Heart left ventricle (tissue), 13 donors: ENCODE measurements at regions not wholly inside any gene's neighbourhood (a gene's known extent, or its start where the extent isn't known, plus 50 kb on each side); places are given as distances from the start of the nearest gene placed in this dataset.
"Not testable (repeated sequence)": the region's sequence is repeated elsewhere in the genome, so short reads cannot be mapped to it uniquely, and the experiment has no call there.

Source experiments
- CTCF ChIP-seq, 12 donors: fragments of 200-600 bp; sonication (generic) in 4 of 12; IDR thresholded peaks; one replicate each; pipeline versions ENCODE4 v1.5.0 to v1.8.0; 2018 to 2022; ENCODE audit warnings: antibody characterized with exemption in 12 of 12, mild to moderate bottlenecking in 5 of 12
- POLR2A ChIP-seq, 2 donors: fragments of 450-650 bp; IDR thresholded peaks; one replicate each; pipeline ENCODE4 v1.6.1; 2017; ENCODE audit warnings: antibody characterized with exemption in 2 of 2, mild to moderate bottlenecking in 2 of 2, moderate library complexity in 2 of 2
- donor health status: ischemic (EF 13 %, LVEDD 7.1; RV severe dilation, severe dysfunction).
- donor health status: DM: no; HTN: yes; CAD: no.
- donor health status: DM: no; HTN: no; CAD: no.
- donor health status: ischemic (EF 25% LVEDD 6.9; RV normal size, moderate dysfunction).
- donor health status: ischemic (EF 25% LVEDD 5.7; RV mildly dilated, moderate dysfunction).
- donor health status: ischemic (EF 35%, LVEDD 5.7; RV mildly dilated, moderate dysfunction).
- donor health status: nonischemic (EF 11% LVEDD 7.7; RV severe dilation, severe dysfunction).
- donor health status: DM: yes; HTN: yes; CAD: no.
- donor health status: PGD.
- donor health status: ischemic (EF 29% LVEDD 5.4; RV normal size, mild dysfunction).
- donor health status: nonischemic (EF 23%, LVEDD 6.1; RV moderate dilation, normal function).

- TF ChIP-seq CTCF, POLR2A (IDR thresholded peaks at IDR 0.05): not testable (repeated sequence)
Observed at GRCh38 chr10:95137990-95138625, 55.9 kb upstream of the ACSM6 start.
